Fibroblast of skin of scalp (primary cell): ENCODE measurements at regions not wholly inside any gene's neighbourhood (a gene's known extent, or its start where the extent isn't known, plus 50 kb on each side); places are given as distances from the start of the nearest gene placed in this dataset.

Source experiments
- DNase-seq: peaks from one replicate; pipeline ENCODE4 v3.0.0-alpha.2; 2013

GRCh38 chr14:85205875-85206274, 324.1 kb upstream of the FLRT2 start:
- DNase-seq = no peak

GRCh38 chr14:85214471-85214870, 315.5 kb upstream of the FLRT2 start:
- DNase-seq = peak; percentile 15

- peak; percentile 43 for DNase-seq
Observed at GRCh38 chr14:85217412-85217811, 312.5 kb upstream of the FLRT2 start.

- DNase-seq = no peak
Observed at GRCh38 chr14:85218982-85219381, 311.0 kb upstream of the FLRT2 start.

GRCh38 chr14:85221832-85222231, 308.1 kb upstream of the FLRT2 start:
- no peak for DNase-seq

- DNase-seq = no peak
Observed at GRCh38 chr14:85222341-85222740, 307.6 kb upstream of the FLRT2 start.

GRCh38 chr14:85223667-85224066, 306.3 kb upstream of the FLRT2 start:
- DNase-seq = no peak

- DNase-seq = no peak
Observed at GRCh38 chr14:85224241-85224640, 305.7 kb upstream of the FLRT2 start.

- no peak for DNase-seq
Observed at GRCh38 chr14:85233756-85234155, 296.2 kb upstream of the FLRT2 start.

GRCh38 chr14:85234156-85235025, 295.6 kb upstream of the FLRT2 start:
- peak; percentile 40 for DNase-seq

- no peak for DNase-seq
Observed at GRCh38 chr14:85235868-85236267, 294.1 kb upstream of the FLRT2 start.

- no peak for DNase-seq
Observed at GRCh38 chr14:85236296-85236695, 293.6 kb upstream of the FLRT2 start.

GRCh38 chr14:85239791-85240190, 290.2 kb upstream of the FLRT2 start:
- DNase-seq = no peak

GRCh38 chr14:85241022-85241855, 288.7 kb upstream of the FLRT2 start:
- peak; percentile 30 for DNase-seq

- DNase-seq = no peak
Observed at GRCh38 chr14:85242666-85243065, 287.3 kb upstream of the FLRT2 start.

- DNase-seq = no peak
Observed at GRCh38 chr14:85243321-85243720, 286.6 kb upstream of the FLRT2 start.

- no peak for DNase-seq
Observed at GRCh38 chr14:85247071-85247470, 282.9 kb upstream of the FLRT2 start.

GRCh38 chr14:85248881-85249635, 280.9 kb upstream of the FLRT2 start:
- DNase-seq = no peak

- DNase-seq = no peak
Observed at GRCh38 chr14:85250414-85251189, 279.3 kb upstream of the FLRT2 start.

- DNase-seq = peak; percentile 89
Observed at GRCh38 chr14:85252011-85252410, 277.9 kb upstream of the FLRT2 start.

GRCh38 chr14:85254711-85255110, 275.2 kb upstream of the FLRT2 start:
- no peak for DNase-seq

- no peak for DNase-seq
Observed at GRCh38 chr14:85257287-85257686, 272.7 kb upstream of the FLRT2 start.
